Testis (tissue), 2 donors: ENCODE measurements at regions not wholly inside any gene's neighbourhood (a gene's known extent, or its start where the extent isn't known, plus 50 kb on each side); places are given as distances from the start of the nearest gene placed in this dataset.

Experiments
- CTCF ChIP-seq, 3 experiments: fragments of 450-650 bp in 2 of 3; fragments of 200-600 bp in 1 of 3; sonication (generic) in 1 of 3; IDR thresholded peaks; one replicate each; pipeline ENCODE4 v1.5.1; 2016 to 2019; ENCODE audit warnings: antibody characterized with exemption in 3 of 3, mild to moderate bottlenecking in 2 of 3, moderate library complexity in 1 of 3
- POLR2A ChIP-seq: fragments of 450-650 bp; IDR thresholded peaks from one replicate; pipeline ENCODE4 v1.6.1; 2017; ENCODE audit warnings: antibody characterized with exemption, mild to moderate bottlenecking, moderate library complexity

GRCh38 chr10:124265391-124265745 lies 153.4 kb downstream of the OAT start:
- TF ChIP-seq POLR2A = no peak
- no peak for TF ChIP-seq CTCF (IDR thresholded peaks at IDR 0.05)
